Suprapubic skin (tissue), 4 donors: ENCODE measurements at regions not wholly inside any gene's neighbourhood (a gene's known extent, or its start where the extent isn't known, plus 50 kb on each side); places are given as distances from the start of the nearest gene placed in this dataset.

Experiments
- CTCF ChIP-seq, 2 donors: fragments of 200-600 bp in 1 of 2; fragments of 450-650 bp in 1 of 2; sonication (generic) in 1 of 2; IDR thresholded peaks; one replicate each; pipeline ENCODE4 v1.5.1; 2016 to 2019; ENCODE audit warnings: antibody characterized with exemption in 2 of 2, mild to moderate bottlenecking in 1 of 2, moderate library complexity in 1 of 2
- EP300 ChIP-seq: sonication (generic); formaldehyde crosslinking; IDR thresholded peaks from one replicate; pipeline ENCODE4 v1.6.1; 2017; ENCODE audit warnings: antibody characterized with exemption
- POLR2A ChIP-seq, 2 donors: fragments of 450-650 bp; IDR thresholded peaks; one replicate each; pipeline ENCODE4 v1.6.1; 2017; ENCODE audit warnings: antibody characterized with exemption in 2 of 2, mild to moderate bottlenecking in 2 of 2, moderate library complexity in 2 of 2
- POLR2AphosphoS5 ChIP-seq, 3 donors: sonication (generic); formaldehyde crosslinking; IDR thresholded peaks; one replicate each; pipeline ENCODE4 v1.6.1; 2017; ENCODE audit warnings: antibody characterized with exemption in 3 of 3

- no peak for TF ChIP-seq EP300
- TF ChIP-seq POLR2AphosphoS5 (IDR thresholded peaks at IDR 0.05), result no peak
- TF ChIP-seq CTCF (IDR thresholded peaks at IDR 0.05), result no peak
- no peak for TF ChIP-seq POLR2A (IDR thresholded peaks at IDR 0.05)
Observed at GRCh38 chr14:31990183-31990857, 86.8 kb upstream of the ARHGAP5 start.
